Neural cell (in vitro differentiated cells): ENCODE measurements at regions not wholly inside any gene's neighbourhood (a gene's known extent, or its start where the extent isn't known, plus 50 kb on each side); places are given as distances from the start of the nearest gene placed in this dataset.
"Not testable (repeated sequence)": the region's sequence is repeated elsewhere in the genome, so short reads cannot be mapped to it uniquely, and the experiment has no call there.

Source experiments
- H2AFZ ChIP-seq: fragments of 200-600, 300-800 bp; sonication (generic), shearing (Covaris generic); 2 replicates; pipeline ENCODE4 v1.6.0; 2014; ENCODE audit warnings: low read depth, mild to moderate bottlenecking, antibody characterized with exemption, low read length, moderate library complexity
- H3F3A ChIP-seq: fragments of 200-600 bp; shearing (Covaris generic); 2 replicates; pipeline ENCODE4 v1.6.1; 2016; ENCODE audit warnings: mild to moderate bottlenecking, moderate library complexity, mixed read lengths, antibody characterized with exemption, low read length; ENCODE audit not compliant: insufficient read depth, poor library complexity, severe bottlenecking
- H3K27ac ChIP-seq: fragments of 200-600, 300-800 bp; sonication (generic), shearing (Covaris generic); 2 replicates; pipeline ENCODE4 v1.5.1; 2014; ENCODE audit warnings: mild to moderate bottlenecking, low read length, moderate library complexity
- H3K27me3 ChIP-seq: fragments of 300-800, 200-600 bp; sonication (generic), shearing (Covaris generic); 2 replicates; pipeline ENCODE4 v1.6.0; 2014; ENCODE audit warnings: mild to moderate bottlenecking, low read depth, low read length, moderate library complexity; ENCODE audit not compliant: insufficient read depth
- H3K36me3 ChIP-seq: fragments of 300-800, 200-600 bp; sonication (generic), shearing (Covaris generic); 2 replicates; pipeline ENCODE4 v1.5.1; 2014; ENCODE audit warnings: mild to moderate bottlenecking, antibody characterized with exemption, low read length, moderate library complexity; ENCODE audit not compliant: insufficient read depth
- H3K4me2 ChIP-seq: fragments of 300-800, 200-600 bp; sonication (generic), shearing (Covaris generic); 2 replicates; pipeline ENCODE4 v1.6.0; 2014; ENCODE audit warnings: mild to moderate bottlenecking, low read length
- H3K4me3 ChIP-seq: fragments of 300-800, 200-600 bp; sonication (generic), shearing (Covaris generic); 2 replicates; pipeline ENCODE4 v1.5.1; 2014; ENCODE audit warnings: mild to moderate bottlenecking, low read length, moderate library complexity
- H3K79me2 ChIP-seq: fragments of 200-600 bp; shearing (Covaris generic); replicated peaks from 2 replicates; pipeline ENCODE4 v1.6.0; 2014; ENCODE audit warnings: mild to moderate bottlenecking, low read length, moderate library complexity; ENCODE audit not compliant: insufficient read depth
- H3K9ac ChIP-seq: fragments of 300-800, 200-600 bp; sonication (generic), shearing (Covaris generic); 2 replicates; pipeline ENCODE4 v1.6.1; 2016; ENCODE audit warnings: mild to moderate bottlenecking, low read length, mixed read lengths
- H3K9me2 ChIP-seq: fragments of 200-600 bp; shearing (Covaris generic); 2 replicates; pipeline ENCODE4 v1.6.1; 2016; ENCODE audit warnings: mild to moderate bottlenecking, low read length, mixed read lengths; ENCODE audit not compliant: insufficient read depth
- H3K9me3 ChIP-seq: fragments of 200-600, 300-800 bp; sonication (generic), shearing (Covaris generic); 2 replicates; pipeline ENCODE4 v1.6.1; 2016; ENCODE audit warnings: mild to moderate bottlenecking, mixed run types, low read length, moderate library complexity, mixed read lengths
- H4K20me1 ChIP-seq: fragments of 200-600 bp; shearing (Covaris generic); 2 replicates; pipeline ENCODE4 v1.6.1; 2016; ENCODE audit warnings: mild to moderate bottlenecking, mixed run types; ENCODE audit not compliant: insufficient read depth
- CTCF ChIP-seq: fragments of 450-650 bp; IDR thresholded peaks from 2 replicates; pipeline ENCODE4 v1.5.1; 2014; ENCODE audit warnings: antibody characterized with exemption, mild to moderate bottlenecking, moderate library complexity; ENCODE audit not compliant: poor library complexity, severe bottlenecking
- EP300 ChIP-seq: fragments of 450-650 bp; conservative IDR thresholded peaks from 2 replicates; pipeline ENCODE4 v1.6.1; 2014; ENCODE audit warnings: antibody characterized with exemption, mild to moderate bottlenecking, moderate library complexity; ENCODE audit not compliant: poor library complexity, severe bottlenecking
- EZH2 ChIP-seq: fragments of 200-600, 300-800 bp; shearing (Covaris generic), sonication (generic); IDR thresholded peaks from 2 replicates; pipeline ENCODE4 v1.6.1; 2014; ENCODE audit warnings: antibody characterized with exemption, low read length, borderline replicate concordance, mild to moderate bottlenecking; ENCODE audit not compliant: insufficient read depth, poor library complexity, severe bottlenecking
- MXI1 ChIP-seq: fragments of 450-650 bp; conservative IDR thresholded peaks from 2 replicates; pipeline ENCODE4 v1.6.1; 2014; ENCODE audit warnings: antibody characterized with exemption, mild to moderate bottlenecking; ENCODE audit not compliant: poor library complexity, severe bottlenecking
- RAD21 ChIP-seq: fragments of 450-650 bp; conservative IDR thresholded peaks from 2 replicates; pipeline ENCODE4 v1.6.1; 2014; ENCODE audit warnings: antibody characterized with exemption, mild to moderate bottlenecking, moderate library complexity
- SMC3 ChIP-seq: fragments of 450-650 bp; conservative IDR thresholded peaks from 2 replicates; pipeline ENCODE4 v1.6.1; 2014; ENCODE audit warnings: antibody characterized with exemption, mild to moderate bottlenecking, moderate library complexity; ENCODE audit not compliant: poor library complexity
- TAF1 ChIP-seq: IDR thresholded peaks from 2 replicates; pipeline ENCODE4 v1.6.1; 2012; ENCODE audit warnings: low read depth

- no peaks in the 10 kb centered on the region for H3K9me3 ChIP-seq
- no peaks in the 10 kb centered on the region for H3F3A ChIP-seq
- H3K27ac ChIP-seq = no peak overlapping the region
- H2AFZ ChIP-seq = no peak overlapping the region
- H3K9me2 ChIP-seq = no peaks in the 10 kb centered on the region
- no peak overlapping the region for H3K4me2 ChIP-seq
- no peaks in the 10 kb centered on the region for H3K36me3 ChIP-seq
- H3K79me2 ChIP-seq = no peaks in the 10 kb centered on the region
- no peaks in the 10 kb centered on the region for H4K20me1 ChIP-seq
- no peak overlapping the region for H3K4me3 ChIP-seq
- no peak overlapping the region for H3K9ac ChIP-seq
- no peaks in the 10 kb centered on the region for H3K27me3 ChIP-seq
- no peak for TF ChIP-seq TAF1
These were observed 517.0 kb downstream of the ZIC3 start for GRCh38 chrX:138082896-138083295.

GRCh38 chrX:138110910-138111309 is 545.0 kb downstream of the ZIC3 start:
- not testable (repeated sequence) for H3K4me3 ChIP-seq, H4K20me1 ChIP-seq, H3K36me3 ChIP-seq, H3K9ac ChIP-seq, H2AFZ ChIP-seq, H3K27me3 ChIP-seq, H3K79me2 ChIP-seq, H3K27ac ChIP-seq, H3K9me3 ChIP-seq, H3F3A ChIP-seq, H3K4me2 ChIP-seq, H3K9me2 ChIP-seq

GRCh38 chrX:138127314-138127713 is 561.4 kb downstream of the ZIC3 start:
- H4K20me1 ChIP-seq = no peaks in the 10 kb centered on the region
- no peaks in the 10 kb centered on the region for H3K36me3 ChIP-seq
- no peaks in the 10 kb centered on the region for H3K79me2 ChIP-seq
- H3K27me3 ChIP-seq = no peaks in the 10 kb centered on the region
- no peaks in the 10 kb centered on the region for H3K9me3 ChIP-seq
- no peak overlapping the region for H3K4me2 ChIP-seq
- no peaks in the 10 kb centered on the region for H3F3A ChIP-seq
- no peaks in the 10 kb centered on the region for H3K9me2 ChIP-seq
- no peak overlapping the region for H2AFZ ChIP-seq
- no peak overlapping the region for H3K27ac ChIP-seq
- TF ChIP-seq CTCF = no peak
- TF ChIP-seq MXI1 = no peak
- TF ChIP-seq EP300 = no peak
- no peak for TF ChIP-seq TAF1
- no peak for TF ChIP-seq SMC3
- no peak overlapping the region for H3K9ac ChIP-seq
- no peak overlapping the region for H3K4me3 ChIP-seq

GRCh38 chrX:138128027-138128671 is 562.2 kb downstream of the ZIC3 start:
- no peaks in the 10 kb centered on the region for H3K9me3 ChIP-seq
- no peak overlapping the region for H3K9ac ChIP-seq
- peak overlapping the region; percentile 21 for H2AFZ ChIP-seq
- H3K4me2 ChIP-seq = no peak overlapping the region
- no peaks in the 10 kb centered on the region for H4K20me1 ChIP-seq
- H3K9me2 ChIP-seq = no peaks in the 10 kb centered on the region
- TF ChIP-seq RAD21 (peak; percentile 68), SMC3 (peak; percentile 71), EP300 (no peak), EZH2 (no peak), CTCF (peak; percentile 73)
- no peaks in the 10 kb centered on the region for H3K79me2 ChIP-seq
- H3K27ac ChIP-seq = no peak overlapping the region
- no peaks in the 10 kb centered on the region for H3K27me3 ChIP-seq
- H3F3A ChIP-seq = no peaks in the 10 kb centered on the region
- H3K4me3 ChIP-seq = no peak overlapping the region
- H3K36me3 ChIP-seq = no peaks in the 10 kb centered on the region
